ENCODE measurements at regions not wholly inside any gene's neighbourhood (a gene's known extent, or its start where the extent isn't known, plus 50 kb on each side); places are given as distances from the start of the nearest gene placed in this dataset.

GRCh38 chr11:131122448-131122847, 206.2 kb upstream of the SNX19 start:
- Histone ChIP-seq H3K9ac (ENCODE audit: insufficient read depth, low read length) (no peak overlapping the region), H3K79me2 (ENCODE audit: control insufficient read depth, insufficient read depth, low read length) (no peaks in the 10 kb centered on the region), H3K27me3 (ENCODE audit: control insufficient read depth, insufficient read depth, low read length) (no peaks in the 10 kb centered on the region), H2AFZ (ENCODE audit: low read length) (no peak overlapping the region), H3K27ac (ENCODE audit: insufficient read depth, low read length) (no peak overlapping the region), H4K20me1 (ENCODE audit: control insufficient read depth, extremely low read depth, insufficient read depth, low read length) (no peaks in the 10 kb centered on the region), H3K36me3 (ENCODE audit: control insufficient read depth, insufficient read depth, low read length) (no peaks in the 10 kb centered on the region), H3K9me3 (ENCODE audit: control insufficient read depth, insufficient read depth, low read depth, low read length) (no peaks in the 10 kb centered on the region), H3K4me3 (replicated peaks in 1 of 4; ENCODE audit: control extremely low read depth in 1 of 4, insufficient read depth in 1 of 4, low read depth in 3 of 4, low read length in 4 of 4) (no peak overlapping the region), H3K4me2 (ENCODE audit: extremely low read depth, insufficient read depth, low read length) (no peak overlapping the region), H3K4me1 (ENCODE audit: control insufficient read depth, extremely low read depth, insufficient read depth, low read length) (no peaks in the 10 kb centered on the region)
- TF ChIP-seq CTCF (conservative IDR thresholded peaks at IDR 0.05 in 1 of 2, IDR thresholded peaks at IDR 0.05 in 1 of 2; ENCODE audit: low read depth in 1 of 2, low read length in 2 of 2) = no peak
- no peak for TF ChIP-seq EZH2 (IDR thresholded peaks at IDR 0.05; ENCODE audit: low read length, missing control alignments)
- no peak for DNase-seq (ENCODE audit: low read depth in 2 of 2)

GRCh38 chr11:131129474-131129873, 213.2 kb upstream of the SNX19 start:
- Histone ChIP-seq H3K79me2 (ENCODE audit: control insufficient read depth, insufficient read depth, low read length) (no peaks in the 10 kb centered on the region), H3K4me2 (ENCODE audit: extremely low read depth, insufficient read depth, low read length) (no peak overlapping the region), H3K9ac (ENCODE audit: insufficient read depth, low read length) (no peak overlapping the region), H3K36me3 (ENCODE audit: control insufficient read depth, insufficient read depth, low read length) (no peaks in the 10 kb centered on the region), H2AFZ (ENCODE audit: low read length) (no peak overlapping the region), H3K9me3 (ENCODE audit: control insufficient read depth, insufficient read depth, low read depth, low read length) (no peaks in the 10 kb centered on the region), H4K20me1 (ENCODE audit: control insufficient read depth, extremely low read depth, insufficient read depth, low read length) (no peaks in the 10 kb centered on the region), H3K27me3 (ENCODE audit: control insufficient read depth, insufficient read depth, low read length) (no peaks in the 10 kb centered on the region), H3K4me3 (replicated peaks in 1 of 4; ENCODE audit: control extremely low read depth in 1 of 4, insufficient read depth in 1 of 4, low read depth in 3 of 4, low read length in 4 of 4) (no peak overlapping the region), H3K4me1 (ENCODE audit: control insufficient read depth, extremely low read depth, insufficient read depth, low read length) (no peaks in the 10 kb centered on the region), H3K27ac (ENCODE audit: insufficient read depth, low read length) (no peak overlapping the region)
- DNase-seq (ENCODE audit: low read depth in 2 of 2) = no peak
- no peak for TF ChIP-seq CTCF (conservative IDR thresholded peaks at IDR 0.05 in 1 of 2, IDR thresholded peaks at IDR 0.05 in 1 of 2; ENCODE audit: low read depth in 1 of 2, low read length in 2 of 2)
- no peak for TF ChIP-seq EZH2 (IDR thresholded peaks at IDR 0.05; ENCODE audit: low read length, missing control alignments)

- DNase-seq (ENCODE audit: low read depth in 2 of 2) = no peak
- Histone ChIP-seq H3K9me3 (ENCODE audit: control insufficient read depth, insufficient read depth, low read depth, low read length) (no peaks in the 10 kb centered on the region), H3K4me1 (ENCODE audit: control insufficient read depth, extremely low read depth, insufficient read depth, low read length) (no peaks in the 10 kb centered on the region), H3K36me3 (ENCODE audit: control insufficient read depth, insufficient read depth, low read length) (no peaks in the 10 kb centered on the region), H2AFZ (ENCODE audit: low read length) (no peak overlapping the region), H3K4me2 (ENCODE audit: extremely low read depth, insufficient read depth, low read length) (no peak overlapping the region), H4K20me1 (ENCODE audit: control insufficient read depth, extremely low read depth, insufficient read depth, low read length) (no peaks in the 10 kb centered on the region), H3K79me2 (ENCODE audit: control insufficient read depth, insufficient read depth, low read length) (no peaks in the 10 kb centered on the region), H3K27me3 (ENCODE audit: control insufficient read depth, insufficient read depth, low read length) (no peaks in the 10 kb centered on the region), H3K4me3 (replicated peaks in 1 of 4; ENCODE audit: control extremely low read depth in 1 of 4, insufficient read depth in 1 of 4, low read depth in 3 of 4, low read length in 4 of 4) (no peak overlapping the region), H3K9ac (ENCODE audit: insufficient read depth, low read length) (no peak overlapping the region), H3K27ac (ENCODE audit: insufficient read depth, low read length) (no peak overlapping the region)
- TF ChIP-seq EZH2 (IDR thresholded peaks at IDR 0.05; ENCODE audit: low read length, missing control alignments) (no peak), CTCF (conservative IDR thresholded peaks at IDR 0.05 in 1 of 2, IDR thresholded peaks at IDR 0.05 in 1 of 2; ENCODE audit: low read depth in 1 of 2, low read length in 2 of 2) (no peak)
Measured at GRCh38 chr11:131135611-131136010, 219.3 kb upstream of the SNX19 start.
